GM10266 (cell line): ENCODE measurements at regions not wholly inside any gene's neighbourhood (a gene's known extent, or its start where the extent isn't known, plus 50 kb on each side); places are given as distances from the start of the nearest gene placed in this dataset.
"Not testable (repeated sequence)": the region's sequence is repeated elsewhere in the genome, so short reads cannot be mapped to it uniquely, and the experiment has no call there.

Experiments
- DNase-seq: peaks from one replicate; pipeline ENCODE4 v3.0.0; 2012; ENCODE audit errors: extremely low spot score
- CTCF ChIP-seq: IDR thresholded peaks from 2 replicates; pipeline ENCODE4 v1.5.1; 2012; ENCODE audit warnings: mild to moderate bottlenecking, low read depth; ENCODE audit not compliant: control insufficient read depth, insufficient read depth; ENCODE audit errors: missing control alignments

- DNase-seq = no peak
- no peak for TF ChIP-seq CTCF
Observed at GRCh38 chr20:22523128-22523498, 61.3 kb downstream of the FOXA2 start.

GRCh38 chr20:22522701-22523100, 61.7 kb downstream of the FOXA2 start:
- TF ChIP-seq CTCF = no peak
- DNase-seq = no peak

GRCh38 chr20:22521940-22522339, 62.4 kb downstream of the FOXA2 start:
- not testable (repeated sequence) for DNase-seq

GRCh38 chr20:22520381-22520780, 64.0 kb downstream of the FOXA2 start:
- DNase-seq = no peak
- TF ChIP-seq CTCF = no peak

- no peak for DNase-seq
- no peak for TF ChIP-seq CTCF
Observed at GRCh38 chr20:22515264-22515663, 69.1 kb downstream of the FOXA2 start.

- no peak for TF ChIP-seq CTCF
- no peak for DNase-seq
Observed at GRCh38 chr20:22513574-22513973, 70.8 kb downstream of the FOXA2 start.

- no peak for TF ChIP-seq CTCF
- DNase-seq = no peak
Observed at GRCh38 chr20:22512911-22513489, 71.4 kb downstream of the FOXA2 start.
